Thoracic aorta (tissue), 2 donors: ENCODE measurements at regions not wholly inside any gene's neighbourhood (a gene's known extent, or its start where the extent isn't known, plus 50 kb on each side); places are given as distances from the start of the nearest gene placed in this dataset.

ENCODE experiments used
- ATAC-seq: fragments of 150-250 bp; one replicate; pipeline ENCODE4 v1.8.0; 2017; ENCODE audit warnings: low read depth; ENCODE audit not compliant: insufficient number of reproducible peaks, low FRiP score
- DNase-seq: peaks from one replicate; pipeline ENCODE4 v3.0.0-alpha.2; 2020; ENCODE audit warnings: low spot score
- H3K27ac ChIP-seq, 2 donors: fragments of 200-600 bp; sonication (generic); 1 replicate in 1 of 2; 2 replicates in 1 of 2; pipeline ENCODE4 v1.5.1; 2016; ENCODE audit warnings: mild to moderate bottlenecking in 2 of 2, moderate library complexity in 2 of 2
- H3K27me3 ChIP-seq: fragments of 200-600 bp; sonication (generic); replicated peaks from 2 replicates; pipeline ENCODE4 v1.6.0; 2016; ENCODE audit warnings: mild to moderate bottlenecking; ENCODE audit not compliant: insufficient read depth
- H3K36me3 ChIP-seq: fragments of 200-600 bp; sonication (generic); one replicate; pipeline ENCODE4 v1.5.1; 2016
- H3K4me1 ChIP-seq, 2 donors: fragments of 200-600 bp; sonication (generic); 1 replicate in 1 of 2; 2 replicates in 1 of 2; pipeline versions ENCODE4 v1.5.1 to v1.6.0; 2016; ENCODE audit warnings: low read depth in 2 of 2, mild to moderate bottlenecking in 1 of 2; ENCODE audit not compliant: control insufficient read depth in 1 of 2
- H3K4me3 ChIP-seq: fragments of 200-600 bp; sonication (generic); 2 replicates; pipeline ENCODE4 v1.5.1; 2016; ENCODE audit warnings: mild to moderate bottlenecking
- H3K9me3 ChIP-seq: fragments of 200-600 bp; sonication (generic); 2 replicates; pipeline ENCODE4 v1.5.1; 2016
- CTCF ChIP-seq: fragments of 200-600 bp; sonication (generic); IDR thresholded peaks from one replicate; pipeline ENCODE4 v1.5.1; 2019; ENCODE audit warnings: antibody characterized with exemption

DNA sequence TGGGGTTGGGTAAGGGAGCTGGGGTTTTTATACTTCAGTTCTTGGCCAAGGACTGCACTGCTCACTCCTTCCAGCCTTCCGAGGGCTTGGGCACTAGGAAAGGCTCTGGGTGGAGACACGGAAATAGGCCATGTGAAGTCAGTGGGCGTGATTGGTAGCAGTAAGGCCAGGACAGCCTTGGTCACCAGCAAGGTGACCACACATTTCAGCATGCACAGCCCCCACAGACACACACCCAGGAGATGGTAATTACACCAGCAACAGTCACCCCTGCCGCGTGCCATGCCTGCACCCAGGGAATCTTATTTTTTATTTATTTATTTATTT, 252.5 kb downstream of the SEC14L1 start:
- H3K4me1 ChIP-seq, result peaks cover 47 to 64% of the 10 kb centered on the region in 2 donors
- DNase-seq (no peak), ATAC-seq (no peak)
- peak overlapping the region; percentile 77 to 79 for H3K27ac ChIP-seq
- TF ChIP-seq CTCF, result no peak
- H3K36me3 ChIP-seq, result no peaks in the 10 kb centered on the region
- H3K4me3 ChIP-seq, result no peak overlapping the region
- no peaks in the 10 kb centered on the region for H3K9me3 ChIP-seq
- H3K27me3 ChIP-seq, result no peaks in the 10 kb centered on the region

DNA sequence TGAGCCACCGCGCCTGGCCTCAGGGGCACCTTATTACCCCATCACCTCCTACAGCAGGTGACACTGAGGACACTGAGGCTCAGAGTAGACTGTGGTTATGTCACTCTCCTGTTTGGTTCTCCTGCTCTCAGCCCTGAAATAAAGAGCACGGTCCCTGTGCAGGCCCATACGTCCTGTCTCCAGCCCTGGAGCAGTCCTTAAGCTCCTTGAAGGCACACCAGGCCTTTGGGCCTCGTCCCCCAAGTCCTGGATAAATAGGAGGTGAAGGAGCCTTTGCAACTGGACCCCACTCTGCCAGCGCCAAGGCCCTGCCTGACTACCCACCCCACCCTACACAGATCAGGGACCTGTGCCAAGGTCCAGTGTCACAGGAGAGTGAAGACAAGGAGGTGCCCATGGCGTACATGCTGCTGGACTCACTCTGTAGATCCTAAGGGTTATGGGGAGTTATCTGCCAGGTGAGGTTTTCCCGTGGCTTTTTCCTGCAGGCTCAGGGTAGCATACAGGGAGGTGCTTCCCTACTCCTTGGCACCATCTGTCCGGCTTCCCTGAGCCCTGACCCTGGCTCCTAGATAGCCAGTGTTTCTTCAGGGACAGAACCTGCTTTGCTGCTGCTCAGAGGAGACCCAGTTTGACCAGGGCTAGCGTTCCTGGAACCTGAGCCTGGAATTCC, 253.2 kb downstream of the SEC14L1 start:
- peak overlapping the region; percentile 2 to 15 for H3K27ac ChIP-seq
- no peaks in the 10 kb centered on the region for H3K27me3 ChIP-seq
- TF ChIP-seq CTCF, result no peak
- H3K36me3 ChIP-seq, result no peaks in the 10 kb centered on the region
- H3K4me1 ChIP-seq, result peaks cover 41 to 58% of the 10 kb centered on the region in 2 donors
- no peaks in the 10 kb centered on the region for H3K9me3 ChIP-seq
- no peak overlapping the region for H3K4me3 ChIP-seq
- ATAC-seq (no peak), DNase-seq (no peak)

DNA sequence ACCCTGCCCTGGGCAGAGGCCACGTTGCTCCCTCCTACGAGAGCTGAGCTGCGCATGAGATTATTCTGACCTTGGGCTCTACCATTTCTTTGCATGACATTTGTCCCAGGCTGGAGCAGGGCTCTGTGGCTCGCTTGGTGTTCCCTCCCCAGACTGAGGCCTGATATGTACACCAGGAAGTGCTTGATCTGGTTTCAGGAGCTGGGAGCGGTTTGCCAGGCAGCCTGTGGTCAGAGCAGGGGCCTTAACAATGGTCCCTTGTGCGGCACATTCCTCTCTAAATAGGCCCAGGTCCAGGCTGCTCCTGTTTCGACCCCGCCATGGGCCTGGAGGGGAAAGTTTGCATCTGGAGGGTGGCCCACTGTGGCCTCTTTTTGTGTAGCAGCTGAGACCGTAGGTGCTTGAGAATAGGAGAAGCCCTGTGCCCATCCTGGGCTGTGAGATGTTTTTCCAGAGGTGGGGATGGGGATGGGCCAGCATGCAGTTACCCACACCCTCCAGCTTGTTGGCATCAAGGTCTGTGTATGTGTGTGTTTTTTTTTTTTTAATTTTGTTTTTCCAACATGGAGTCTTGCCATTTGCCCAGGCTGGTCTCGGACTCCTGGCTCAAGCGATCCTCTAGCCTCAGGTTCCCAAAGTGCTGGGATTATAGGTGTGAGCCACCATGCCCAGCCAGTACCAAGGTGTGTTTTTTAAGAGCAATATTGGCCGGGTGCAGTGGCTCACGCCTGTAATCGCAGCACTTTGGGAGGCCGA, 253.9 kb downstream of the SEC14L1 start:
- Histone ChIP-seq H3K27ac (peak overlapping the region; percentile 2 to 15), H3K36me3 (no peaks in the 10 kb centered on the region), H3K27me3 (no peaks in the 10 kb centered on the region), H3K4me3 (no peak overlapping the region), H3K4me1 (peaks cover 36 to 58% of the 10 kb centered on the region in 2 donors), H3K9me3 (no peaks in the 10 kb centered on the region)
- ATAC-seq (no peak), DNase-seq (no peak)
- no peak for TF ChIP-seq CTCF

- Histone ChIP-seq H3K4me1 (peaks cover 41 to 61% of the 10 kb centered on the region in 2 donors), H3K36me3 (no peaks in the 10 kb centered on the region), H3K4me3 (no peak overlapping the region), H3K9me3 (no peaks in the 10 kb centered on the region), H3K27me3 (no peaks in the 10 kb centered on the region), H3K27ac (no peak overlapping the region)
- no peak for TF ChIP-seq CTCF
- ATAC-seq, result no peak
- no peak for DNase-seq
These were observed 254.8 kb downstream of the SEC14L1 start for GRCh38 chr17:77395501-77396048.

- H3K4me1 ChIP-seq, result peaks cover 33 to 58% of the 10 kb centered on the region in 2 donors
- H3K4me3 ChIP-seq, result no peak overlapping the region
- ATAC-seq, result no peak
- no peaks in the 10 kb centered on the region for H3K9me3 ChIP-seq
- no peaks in the 10 kb centered on the region for H3K36me3 ChIP-seq
- no peak for TF ChIP-seq CTCF
- no peaks in the 10 kb centered on the region for H3K27me3 ChIP-seq
- H3K27ac ChIP-seq, result no peak overlapping the region
- no peak for DNase-seq
These were observed 255.8 kb downstream of the SEC14L1 start for GRCh38 chr17:77396610-77397009.
